NCI-H345 (cell line): ENCODE measurements at regions not wholly inside any gene's neighbourhood (a gene's known extent, or its start where the extent isn't known, plus 50 kb on each side); places are given as distances from the start of the nearest gene placed in this dataset.

Source experiments
- DNase-seq: peaks from one replicate; lab custom pipeline; 2025; lab: John Stamatoyannopoulos, UW

- DNase-seq: no peak
Measured at GRCh38 chrX:155682834-155683233, 70.1 kb upstream of the TMLHE start.

GRCh38 chrX:155679715-155680114 lies 67.0 kb upstream of the TMLHE start:
- DNase-seq: no peak

GRCh38 chrX:155673338-155673737 lies 60.6 kb upstream of the TMLHE start:
- DNase-seq: no peak

GRCh38 chrX:155666741-155667140 lies 54.0 kb upstream of the TMLHE start:
- no peak for DNase-seq
